GM18502 (cell line): ENCODE measurements at regions not wholly inside any gene's neighbourhood (a gene's known extent, or its start where the extent isn't known, plus 50 kb on each side); places are given as distances from the start of the nearest gene placed in this dataset.
"Not testable (repeated sequence)": the region's sequence is repeated elsewhere in the genome, so short reads cannot be mapped to it uniquely, and the experiment has no call there.

ENCODE experiments used
- ATAC-seq: cut with Tn5 transposase; IDR thresholded peaks from one replicate; pipeline ENCODE4 v1.9.1; 2021; ENCODE audit warnings: mild to moderate bottlenecking; ENCODE audit not compliant: unreplicated experiment, poor library complexity

GRCh38 chr20:47990507-47991150 lies 205.3 kb upstream of the SULF2 start:
- no peak for ATAC-seq

GRCh38 chr20:47989957-47990356 lies 204.7 kb upstream of the SULF2 start:
- no peak for ATAC-seq

GRCh38 chr20:47988676-47989075 lies 203.4 kb upstream of the SULF2 start:
- ATAC-seq: no peak

GRCh38 chr20:47985092-47985850 lies 200.0 kb upstream of the SULF2 start:
- ATAC-seq: no peak

- ATAC-seq: no peak
Observed at GRCh38 chr20:47984437-47984836, 199.2 kb upstream of the SULF2 start.

GRCh38 chr20:47983642-47984041 lies 198.4 kb upstream of the SULF2 start:
- not testable (repeated sequence) for ATAC-seq

- no peak for ATAC-seq
Observed at GRCh38 chr20:47982574-47983360, 197.5 kb upstream of the SULF2 start.

- ATAC-seq: no peak
Observed at GRCh38 chr20:47981222-47981621, 195.9 kb upstream of the SULF2 start.

GRCh38 chr20:47980336-47981177 lies 195.3 kb upstream of the SULF2 start:
- no peak for ATAC-seq

- ATAC-seq: not testable (repeated sequence)
Observed at GRCh38 chr20:47979361-47980095, 194.2 kb upstream of the SULF2 start.

GRCh38 chr20:47978428-47979120 lies 193.3 kb upstream of the SULF2 start:
- not testable (repeated sequence) for ATAC-seq

- ATAC-seq: not testable (repeated sequence)
Observed at GRCh38 chr20:47977789-47978252, 192.5 kb upstream of the SULF2 start.

- ATAC-seq: not testable (repeated sequence)
Observed at GRCh38 chr20:47977017-47977788, 191.9 kb upstream of the SULF2 start.

- ATAC-seq: no peak
Observed at GRCh38 chr20:47974234-47974878, 189.1 kb upstream of the SULF2 start.

- ATAC-seq: no peak
Observed at GRCh38 chr20:47973519-47974233, 188.4 kb upstream of the SULF2 start.

GRCh38 chr20:47972916-47973309 lies 187.6 kb upstream of the SULF2 start:
- no peak for ATAC-seq

- not testable (repeated sequence) for ATAC-seq
Observed at GRCh38 chr20:47972297-47972915, 187.1 kb upstream of the SULF2 start.
